ENCODE measurements at regions not wholly inside any gene's neighbourhood (a gene's known extent, or its start where the extent isn't known, plus 50 kb on each side); places are given as distances from the start of the nearest gene placed in this dataset.

DNA sequence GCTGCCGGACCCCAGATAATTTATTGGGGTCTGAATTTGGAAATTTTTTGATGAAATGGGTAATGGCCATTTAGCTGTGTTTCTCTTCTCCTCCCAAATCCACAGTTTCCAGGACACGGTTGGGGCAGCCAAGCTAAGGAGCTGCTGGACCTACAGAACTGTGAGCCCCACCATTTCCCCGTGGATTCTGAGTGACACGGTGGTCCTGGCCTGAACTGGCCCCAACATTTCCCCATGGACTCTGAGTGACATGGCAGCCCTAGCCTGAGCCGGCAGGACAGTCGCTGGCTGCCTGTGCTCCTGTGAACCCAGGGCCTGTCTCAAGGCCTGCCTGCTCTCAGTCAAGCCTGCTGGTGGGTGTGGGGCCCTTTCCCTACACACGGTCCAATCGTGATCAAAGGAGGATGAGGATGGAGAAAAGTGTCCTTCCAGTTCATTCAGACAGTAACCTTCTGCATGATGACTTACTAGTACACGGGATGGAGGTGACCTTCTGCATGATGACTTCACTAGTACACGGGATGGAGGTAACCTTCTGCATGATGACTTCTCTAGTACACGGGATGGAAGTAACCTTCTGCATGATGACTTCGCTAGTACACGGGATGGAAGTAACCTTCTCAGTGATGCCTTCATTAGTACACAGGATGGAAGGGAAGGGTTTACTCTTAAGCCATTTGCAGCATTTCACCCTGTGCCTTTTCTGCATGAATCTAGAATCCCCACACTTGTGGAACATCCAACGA lies 359.9 kb downstream of the GLRX3 start:
- Histone ChIP-seq H3K36me3 (no peaks in the 10 kb centered on the region), H3K27ac (no peak overlapping the region), H3K27me3 (peaks cover 0 to 9% (median 0%) of the 10 kb centered on the region in 7 donors), H3K9me3 (no peaks in the 10 kb centered on the region), H3K4me3 (no peak overlapping the region), H3K4me1 (no peaks in the 10 kb centered on the region)
- TF ChIP-seq, protein P1, sequence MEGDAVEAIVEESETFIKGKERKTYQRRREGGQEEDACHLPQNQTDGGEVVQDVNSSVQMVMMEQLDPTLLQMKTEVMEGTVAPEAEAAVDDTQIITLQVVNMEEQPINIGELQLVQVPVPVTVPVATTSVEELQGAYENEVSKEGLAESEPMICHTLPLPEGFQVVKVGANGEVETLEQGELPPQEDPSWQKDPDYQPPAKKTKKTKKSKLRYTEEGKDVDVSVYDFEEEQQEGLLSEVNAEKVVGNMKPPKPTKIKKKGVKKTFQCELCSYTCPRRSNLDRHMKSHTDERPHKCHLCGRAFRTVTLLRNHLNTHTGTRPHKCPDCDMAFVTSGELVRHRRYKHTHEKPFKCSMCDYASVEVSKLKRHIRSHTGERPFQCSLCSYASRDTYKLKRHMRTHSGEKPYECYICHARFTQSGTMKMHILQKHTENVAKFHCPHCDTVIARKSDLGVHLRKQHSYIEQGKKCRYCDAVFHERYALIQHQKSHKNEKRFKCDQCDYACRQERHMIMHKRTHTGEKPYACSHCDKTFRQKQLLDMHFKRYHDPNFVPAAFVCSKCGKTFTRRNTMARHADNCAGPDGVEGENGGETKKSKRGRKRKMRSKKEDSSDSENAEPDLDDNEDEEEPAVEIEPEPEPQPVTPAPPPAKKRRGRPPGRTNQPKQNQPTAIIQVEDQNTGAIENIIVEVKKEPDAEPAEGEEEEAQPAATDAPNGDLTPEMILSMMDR (IDR thresholded peaks at IDR 0.05), result no peak
- WGBS, 2 donors, result 80 to 82% methylated on average over 14 of the region's 14 CpGs
- intact Hi-C loops (cut with DNase I), result no loop called here
- ATAC-seq, result peak in 2 of 8 donors; percentile 61 to 78
- no peak for DNase-seq

DNA sequence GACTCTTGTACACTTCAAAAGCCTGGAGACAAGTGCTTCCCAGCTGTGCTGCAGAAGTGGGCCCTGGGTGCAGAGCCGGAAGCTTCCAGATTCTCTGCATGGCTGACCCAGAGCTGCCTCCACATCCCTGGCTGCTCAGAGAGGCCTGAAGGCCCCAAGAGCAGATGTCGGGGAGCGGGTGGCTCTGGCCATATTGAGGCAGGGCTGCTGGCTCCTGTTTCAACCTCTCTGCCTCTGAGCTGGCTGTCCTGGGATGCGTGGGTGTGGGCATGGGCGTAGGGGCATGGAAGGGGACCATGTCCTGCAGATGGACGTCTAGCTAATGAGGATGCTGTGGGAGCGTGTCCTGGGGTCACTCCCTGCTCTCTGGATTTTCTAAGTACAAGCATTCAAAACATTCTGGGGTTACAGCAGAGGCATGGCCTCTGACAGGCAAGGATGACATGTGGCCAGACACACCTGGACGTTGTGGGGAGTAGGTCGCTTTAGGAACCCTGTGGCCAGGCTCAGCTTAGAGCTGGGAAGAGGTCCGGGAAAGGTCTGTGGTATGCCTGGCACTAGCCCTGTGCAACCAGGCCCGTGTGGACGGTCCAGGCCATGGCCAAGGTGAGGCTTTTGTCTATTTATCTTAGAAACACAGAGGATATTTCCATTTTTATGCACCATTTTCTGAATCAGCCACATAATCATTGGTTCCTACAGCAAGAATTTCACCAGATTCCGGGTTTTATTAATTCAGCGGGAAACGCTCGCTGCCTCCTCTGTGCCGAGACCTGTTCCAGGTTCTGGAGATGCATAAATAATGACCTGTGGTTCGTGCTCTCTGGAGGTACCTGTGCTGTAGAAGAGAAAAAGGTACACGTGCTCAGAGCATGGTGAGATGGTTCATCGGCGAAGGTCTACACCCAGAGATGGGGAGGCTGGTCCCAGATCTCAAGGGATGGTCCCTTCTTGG lies 361.1 kb downstream of the GLRX3 start:
- H3K9me3 ChIP-seq, result no peaks in the 10 kb centered on the region
- peaks cover 0 to 9% (median 0%) of the 10 kb centered on the region in 7 donors for H3K27me3 ChIP-seq
- H3K36me3 ChIP-seq, result no peaks in the 10 kb centered on the region
- WGBS, 2 donors, result 81 to 83% methylated on average over 21 of the region's 21 CpGs
- no peak for DNase-seq
- ATAC-seq, result no peak
- H3K4me3 ChIP-seq, result no peak overlapping the region
- no peaks in the 10 kb centered on the region for H3K4me1 ChIP-seq
- intact Hi-C loops (cut with DNase I), result no loop called here
- no peak overlapping the region for H3K27ac ChIP-seq
- TF ChIP-seq, protein P1 (IDR thresholded peaks at IDR 0.05), result no peak

DNA sequence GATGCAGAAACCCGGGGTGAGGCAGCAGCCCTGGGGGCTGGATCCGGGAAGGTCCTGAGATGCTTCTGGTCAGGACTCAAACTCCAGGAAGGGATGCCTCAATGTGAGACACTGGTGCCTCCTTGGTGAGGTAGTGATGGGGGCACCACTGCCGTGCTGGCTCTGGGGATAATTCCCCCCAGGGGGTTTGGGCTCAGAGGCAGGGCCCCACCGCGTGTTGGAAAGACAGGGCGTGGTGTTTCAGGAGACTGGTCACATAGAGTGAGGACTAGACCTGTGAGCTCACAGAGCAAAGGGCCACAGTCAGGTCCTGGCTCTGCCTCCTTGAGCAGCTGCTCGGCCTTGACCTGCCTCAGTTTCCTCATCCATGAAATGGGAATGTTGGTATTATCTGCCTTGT lies 361.9 kb downstream of the GLRX3 start:
- ATAC-seq (no peak), DNase-seq (no peak)
- TF ChIP-seq, protein P1 (IDR thresholded peaks at IDR 0.05), result no peak
- H3K9me3 ChIP-seq, result peaks cover 0 to 3% (median 0%) of the 10 kb centered on the region in 11 donors
- intact Hi-C loops (cut with DNase I), result no loop called here
- no peaks in the 10 kb centered on the region for H3K36me3 ChIP-seq
- H3K4me1 ChIP-seq, result no peaks in the 10 kb centered on the region
- H3K4me3 ChIP-seq, result no peak overlapping the region
- 57 to 88% methylated on average over 7 of the region's 7 CpGs for WGBS, 2 donors
- peaks cover 0 to 9% (median 0%) of the 10 kb centered on the region in 7 donors for H3K27me3 ChIP-seq
- H3K27ac ChIP-seq, result no peak overlapping the region

DNA sequence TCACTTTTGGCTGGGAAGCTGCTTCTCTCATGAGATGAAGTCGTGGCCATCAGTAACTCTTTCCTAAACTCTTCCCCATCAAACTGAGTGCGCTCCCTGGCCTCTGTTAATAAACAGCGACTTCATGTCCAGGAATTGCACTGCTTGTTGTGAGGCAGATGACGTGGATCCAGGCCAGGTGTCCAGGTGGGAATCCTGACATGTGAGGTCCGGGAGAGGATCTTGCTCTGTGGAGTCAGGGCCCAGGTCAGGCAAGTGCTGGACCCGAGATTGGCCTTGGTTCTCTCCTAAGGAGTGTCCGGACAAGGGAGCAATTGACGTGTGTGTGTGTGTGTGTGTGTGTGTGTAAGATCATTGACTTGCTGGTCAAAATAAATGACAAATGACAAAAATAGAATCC lies 362.7 kb downstream of the GLRX3 start:
- DNase-seq, result no peak
- WGBS, 2 donors, result 69 to 77% methylated on average over 8 of the region's 8 CpGs

More for the DNA sequence above, 362.7 kb downstream of the GLRX3 start:
- Histone ChIP-seq H3K27me3 (peaks cover 0 to 9% (median 0%) of the 10 kb centered on the region in 7 donors), H3K4me3 (no peak overlapping the region), H3K36me3 (no peaks in the 10 kb centered on the region), H3K9me3 (peaks cover 0 to 12% (median 2%) of the 10 kb centered on the region in 11 donors), H3K27ac (no peak overlapping the region), H3K4me1 (no peaks in the 10 kb centered on the region)
- intact Hi-C loops (cut with DNase I), result no loop called here
- TF ChIP-seq, protein P1 (IDR thresholded peaks at IDR 0.05), result no peak
- no peak for ATAC-seq
